Astrocyte (in vitro differentiated cells and primary cell): ENCODE measurements at regions not wholly inside any gene's neighbourhood (a gene's known extent, or its start where the extent isn't known, plus 50 kb on each side); places are given as distances from the start of the nearest gene placed in this dataset.

Experiments
- DNase-seq: peaks from one replicate; pipeline ENCODE4 v3.0.0-alpha.2; 2010; ENCODE audit warnings: low read depth
- FAIRE-seq: peaks from 2 replicates; lab custom pipeline; 2011; peaks lifted over from hg19 to GRCh38; lab: Jason Lieb, UNC
- H2AFZ ChIP-seq: 2 replicates; pipeline ENCODE4 v1.6.0; 2012; ENCODE audit warnings: low read depth, low read length, inconsistent platforms
- H3K27ac ChIP-seq: 2 replicates; pipeline ENCODE4 v1.5.1; 2011; ENCODE audit warnings: low read depth, low read length, inconsistent platforms
- H3K27me3 ChIP-seq: 2 replicates; pipeline ENCODE4 v1.6.0; 2011; ENCODE audit warnings: low read length, inconsistent platforms; ENCODE audit not compliant: insufficient read depth
- H3K36me3 ChIP-seq: 2 replicates; pipeline ENCODE4 v1.5.1; 2011; ENCODE audit warnings: low read length, inconsistent platforms; ENCODE audit not compliant: insufficient read depth
- H3K4me1 ChIP-seq: 2 replicates; pipeline ENCODE4 v1.5.1; 2011; ENCODE audit warnings: low read length, inconsistent platforms; ENCODE audit not compliant: insufficient read depth
- H3K4me2 ChIP-seq: 2 replicates; pipeline ENCODE4 v1.6.0; 2012; ENCODE audit warnings: low read length, inconsistent platforms
- H3K4me3 ChIP-seq: 2 replicates; pipeline ENCODE4 v1.5.1; 2011; ENCODE audit warnings: low read depth, mild to moderate bottlenecking, low read length, inconsistent platforms; ENCODE audit not compliant: insufficient read depth
- H3K79me2 ChIP-seq: 2 replicates; pipeline ENCODE4 v1.6.0; 2012; ENCODE audit warnings: mild to moderate bottlenecking, low read length, inconsistent platforms; ENCODE audit not compliant: insufficient read depth
- H3K9ac ChIP-seq: 2 replicates; pipeline ENCODE4 v1.6.0; 2012; ENCODE audit warnings: mild to moderate bottlenecking, low read length, inconsistent platforms
- H3K9me3 ChIP-seq: 2 replicates; pipeline ENCODE4 v1.5.1; 2012; ENCODE audit warnings: low read depth, mild to moderate bottlenecking, low read length, inconsistent platforms; ENCODE audit not compliant: insufficient read depth
- H4K20me1 ChIP-seq: 2 replicates; pipeline ENCODE4 v1.6.0; 2012; ENCODE audit warnings: low read length, inconsistent platforms; ENCODE audit not compliant: insufficient read depth
- H3K27ac Mint-ChIP-seq: one replicate; pipeline ENCODE4 v1.8.0; 2021; ENCODE audit warnings: mild to moderate bottlenecking, mixed read lengths; ENCODE audit not compliant: unreplicated experiment
- H3K27me3 Mint-ChIP-seq: one replicate; pipeline ENCODE4 v1.8.0; 2021; ENCODE audit warnings: low read depth, mixed read lengths; ENCODE audit not compliant: unreplicated experiment
- H3K36me3 Mint-ChIP-seq: one replicate; pipeline ENCODE4 v1.8.0; 2021; ENCODE audit warnings: low read depth, mixed read lengths; ENCODE audit not compliant: unreplicated experiment
- H3K4me1 Mint-ChIP-seq: one replicate; pipeline ENCODE4 v1.8.0; 2021; ENCODE audit warnings: low read depth, mixed read lengths; ENCODE audit not compliant: unreplicated experiment
- H3K4me3 Mint-ChIP-seq: one replicate; pipeline ENCODE4 v1.8.0; 2021; ENCODE audit warnings: mild to moderate bottlenecking, moderate library complexity, mixed read lengths; ENCODE audit not compliant: unreplicated experiment
- H3K9me3 Mint-ChIP-seq: one replicate; pipeline ENCODE4 v1.8.0; 2021; ENCODE audit warnings: mild to moderate bottlenecking, mixed read lengths; ENCODE audit not compliant: unreplicated experiment
- CTCF ChIP-seq: IDR thresholded peaks from 2 replicates; pipeline ENCODE4 v1.5.1; 2011; ENCODE audit warnings: low read depth, mild to moderate bottlenecking, inconsistent platforms, low read length, moderate library complexity; ENCODE audit not compliant: insufficient read depth
- EZH2 ChIP-seq: IDR thresholded peaks from 2 replicates; pipeline ENCODE4 v1.6.1; 2012; ENCODE audit warnings: mild to moderate bottlenecking, low read length, inconsistent platforms; ENCODE audit not compliant: insufficient read depth

- H3K27me3 Mint-ChIP-seq, result peaks cover 32% of the 10 kb centered on the region
- no peak overlapping the region for H3K9ac ChIP-seq
- H3K4me1 Mint-ChIP-seq, result no peaks in the 10 kb centered on the region
- H3K4me1 ChIP-seq, result no peaks in the 10 kb centered on the region
- H3K36me3 ChIP-seq, result no peaks in the 10 kb centered on the region
- DNase-seq (no peak), FAIRE-seq (no peak)
- H3K4me3 ChIP-seq, result no peak overlapping the region
- H3K36me3 Mint-ChIP-seq, result no peaks in the 10 kb centered on the region
- no peak overlapping the region for H3K27ac ChIP-seq
- H3K27me3 ChIP-seq, result no peaks in the 10 kb centered on the region
- no peaks in the 10 kb centered on the region for H3K79me2 ChIP-seq
- no peak overlapping the region for H3K4me3 Mint-ChIP-seq
- TF ChIP-seq EZH2 (no peak), CTCF (no peak)
- no peak overlapping the region for H2AFZ ChIP-seq
- no peaks in the 10 kb centered on the region for H4K20me1 ChIP-seq
- peaks cover 5% of the 10 kb centered on the region for H3K9me3 ChIP-seq
- H3K4me2 ChIP-seq, result no peak overlapping the region
- H3K27ac Mint-ChIP-seq, result no peak overlapping the region
- no peaks in the 10 kb centered on the region for H3K9me3 Mint-ChIP-seq
These were observed 103.8 kb upstream of the RPL38 start for GRCh38 chr17:74099442-74100340.

- Mint-ChIP-seq H3K9me3 (peaks cover 2% of the 10 kb centered on the region), H3K36me3 (no peaks in the 10 kb centered on the region)
- no peak for FAIRE-seq
These were observed 98.6 kb upstream of the RPL38 start for GRCh38 chr17:74104921-74105320.

More at GRCh38 chr17:74104921-74105320, 98.6 kb upstream of the RPL38 start:
- no peaks in the 10 kb centered on the region for H3K4me1 Mint-ChIP-seq
- Histone ChIP-seq H3K27ac (no peak overlapping the region), H3K4me3 (no peak overlapping the region), H3K79me2 (no peaks in the 10 kb centered on the region), H3K9me3 (no peaks in the 10 kb centered on the region), H4K20me1 (no peaks in the 10 kb centered on the region), H3K9ac (no peak overlapping the region), H2AFZ (no peak overlapping the region), H3K36me3 (no peaks in the 10 kb centered on the region), H3K27me3 (no peaks in the 10 kb centered on the region), H3K4me1 (no peaks in the 10 kb centered on the region), H3K4me2 (no peak overlapping the region)
- H3K27ac Mint-ChIP-seq, result no peak overlapping the region
- TF ChIP-seq EZH2, result no peak
- TF ChIP-seq CTCF, result no peak
- DNase-seq, result no peak
- peaks cover 21% of the 10 kb centered on the region for H3K27me3 Mint-ChIP-seq
- H3K4me3 Mint-ChIP-seq, result no peak overlapping the region
